Left ventricle myocardium superior (tissue), 1 donor: ENCODE measurements at regions not wholly inside any gene's neighbourhood (a gene's known extent, or its start where the extent isn't known, plus 50 kb on each side); places are given as distances from the start of the nearest gene placed in this dataset.

ENCODE experiments used
- ATAC-seq: fragments of 200-7000 bp; cut with Tn5 transposase; one replicate; pipeline ENCODE4 v1.9.1; 2020; ENCODE audit warnings: mild to moderate bottlenecking, moderate library complexity
- DNase-seq: peaks from one replicate; pipeline ENCODE4 v3.0.0-alpha.2; 2020
- intact Hi-C: fragments of 100-400 bp; cut with micrococcal nuclease; formaldehyde crosslinking; loops from one replicate; pipeline ENCODE4 v1.11.0; 2022
- donor health status: DM: no; HTN: yes; CAD: no; lungs with severe emphysema.

- intact Hi-C loops: no loop called here
- no peak for ATAC-seq
- no peak for DNase-seq
These were observed 193.0 kb upstream of the RPS6KA3 start for GRCh38 chrX:20459410-20460350.

DNA sequence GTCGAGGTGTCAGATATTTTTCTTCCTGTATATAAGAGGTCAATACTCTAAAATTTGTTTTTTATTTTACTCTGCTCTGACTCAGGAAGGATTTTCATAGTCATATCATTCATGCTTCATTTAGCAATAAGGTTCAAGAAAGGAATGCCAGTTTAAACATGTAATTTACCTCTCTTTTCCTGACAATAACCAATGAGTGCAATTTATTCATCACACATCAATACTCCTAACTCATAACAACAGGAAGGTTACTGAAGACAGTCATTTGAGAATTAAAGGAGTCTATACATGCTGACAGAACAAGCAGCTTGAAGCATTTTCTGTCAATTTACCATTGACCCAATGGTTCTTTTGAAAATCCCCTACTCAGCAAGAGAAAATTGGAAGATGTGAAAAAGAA lies 190.3 kb upstream of the RPS6KA3 start:
- intact Hi-C loops: no loop called here
- ATAC-seq: no peak
- DNase-seq: no peak

DNA sequence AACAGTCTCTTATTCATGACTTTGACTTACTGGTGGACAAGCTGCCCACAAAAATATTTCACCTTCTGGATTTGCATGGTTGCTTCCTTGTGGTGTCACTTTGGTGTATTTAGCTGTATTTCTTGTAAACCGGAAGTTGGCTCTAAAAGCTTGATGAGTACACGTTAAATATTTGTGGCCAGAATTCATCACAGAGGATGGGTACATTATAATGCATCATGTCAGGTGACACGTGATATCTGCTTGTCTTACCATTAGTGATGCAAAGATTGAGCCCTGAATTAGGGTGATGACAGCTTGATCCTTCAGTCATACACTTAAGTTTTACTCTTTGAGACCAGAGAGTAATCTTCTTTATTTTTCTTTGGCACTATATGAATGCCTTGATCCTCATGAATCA lies 188.3 kb upstream of the RPS6KA3 start:
- no peak for ATAC-seq
- intact Hi-C loops: no loop called here
- DNase-seq: no peak

GRCh38 chrX:20454117-20454516 lies 187.4 kb upstream of the RPS6KA3 start:
- intact Hi-C loops: no loop called here
- ATAC-seq: no peak
- no peak for DNase-seq

DNA sequence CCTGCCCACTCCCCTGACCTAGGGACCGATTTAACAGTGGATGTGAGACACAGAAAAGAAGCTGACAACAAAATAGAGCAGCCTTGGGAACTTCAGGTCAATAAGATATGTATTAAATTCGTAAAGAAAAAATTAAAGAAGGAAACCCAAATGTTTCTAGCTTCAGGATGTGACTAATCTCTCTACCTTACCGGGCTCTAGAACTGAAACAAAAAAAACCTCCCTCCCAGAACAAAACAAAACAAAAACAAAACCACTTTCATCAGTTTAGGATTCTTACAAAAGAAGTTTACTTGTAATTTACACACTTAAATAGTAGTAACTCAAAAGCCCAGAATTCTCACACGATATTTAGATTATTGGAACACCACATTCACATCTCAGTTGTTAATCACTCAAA lies 185.8 kb upstream of the RPS6KA3 start:
- intact Hi-C loops: no loop called here
- DNase-seq (no peak), ATAC-seq (no peak)

GRCh38 chrX:20451929-20452328 lies 185.2 kb upstream of the RPS6KA3 start:
- intact Hi-C loops: no loop called here
- no peak for DNase-seq

GRCh38 chrX:20445109-20445508 lies 178.4 kb upstream of the RPS6KA3 start:
- ATAC-seq: no peak
- DNase-seq: no peak
- intact Hi-C loops: no loop called here

More at GRCh38 chrX:20451929-20452328, 185.2 kb upstream of the RPS6KA3 start:
- no peak for ATAC-seq

DNA sequence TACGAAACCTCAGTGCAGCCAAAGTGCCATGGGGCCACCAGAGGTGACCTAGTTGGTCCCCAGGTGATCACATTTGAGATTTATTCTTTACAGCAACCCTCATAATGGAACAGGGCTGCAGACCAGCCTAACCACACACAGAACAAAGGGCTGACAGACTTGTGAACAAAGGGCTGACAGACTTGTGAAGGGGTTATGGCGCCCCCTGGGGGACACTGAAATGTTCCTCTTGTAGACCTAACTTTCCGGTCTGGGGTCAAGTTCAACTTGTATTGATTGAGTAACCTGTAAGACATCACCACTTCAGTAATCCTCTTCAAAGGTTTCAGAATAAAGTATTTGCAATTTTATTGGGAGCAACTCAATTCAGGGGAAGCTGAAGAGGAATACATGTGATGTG lies 175.9 kb upstream of the RPS6KA3 start:
- ATAC-seq (peak; percentile 86), DNase-seq (peak; percentile 86)
- intact Hi-C loops: loop anchor here (5.0 kb wide), 1 partner anchor 190 kb away; no protein-coding TSS in a partner anchor

DNA sequence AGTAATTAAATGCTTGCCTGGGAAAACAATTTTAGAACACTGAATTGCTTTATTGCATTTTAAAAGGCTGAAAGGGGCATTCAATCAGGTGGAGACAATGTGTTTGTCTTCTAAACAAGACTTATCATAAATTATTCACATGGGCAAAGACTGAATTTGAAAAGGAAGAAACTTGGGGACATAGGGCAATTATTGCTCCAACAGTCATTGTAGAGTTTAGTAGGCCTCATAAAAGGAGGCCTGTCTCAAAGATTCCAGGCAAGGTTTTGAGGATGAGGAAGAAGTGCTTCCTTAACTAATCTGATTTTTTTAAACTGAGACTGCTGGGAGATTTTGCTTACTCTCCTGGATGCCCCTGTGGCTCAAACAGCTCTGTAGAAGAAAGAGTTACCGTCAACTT lies 174.4 kb upstream of the RPS6KA3 start:
- DNase-seq: no peak
- ATAC-seq: no peak
- intact Hi-C loops: loop anchor here (5.0 kb wide), 1 partner anchor 189 kb away; no protein-coding TSS in a partner anchor

DNA sequence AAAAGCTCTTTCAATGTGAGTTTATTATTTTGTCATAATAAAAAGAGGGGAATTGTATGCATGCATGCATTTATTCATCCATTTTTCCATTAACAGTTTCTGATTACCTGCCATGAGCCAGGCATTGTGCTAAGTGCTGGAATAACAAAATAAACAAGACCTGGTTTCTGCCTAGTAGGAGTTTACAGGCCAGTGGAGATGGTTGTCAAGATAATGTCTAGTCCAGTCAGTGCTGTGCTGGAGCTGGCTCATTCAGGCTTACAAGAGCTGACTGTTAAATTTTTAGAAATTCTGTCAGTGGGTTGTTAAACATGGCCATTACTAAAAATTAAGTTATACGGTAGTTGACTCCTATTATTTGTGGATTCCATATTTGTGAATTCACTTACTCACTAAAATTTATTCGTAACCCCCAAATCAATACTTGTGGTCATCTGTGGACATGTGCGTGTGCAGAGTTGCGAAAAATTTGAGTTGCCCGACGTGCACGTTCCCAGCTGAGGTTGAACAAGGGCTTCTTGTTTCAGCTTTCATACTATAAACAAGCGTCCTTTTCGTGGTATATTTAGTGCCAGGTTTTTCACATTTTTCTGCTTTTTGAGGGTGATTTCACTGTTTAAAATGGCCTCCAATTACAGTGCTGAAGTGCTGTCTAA lies 172.3 kb upstream of the RPS6KA3 start:
- DNase-seq (no peak), ATAC-seq (no peak)
- intact Hi-C loops: no loop called here

- intact Hi-C loops: no loop called here
- DNase-seq: no peak
- no peak for ATAC-seq
These were observed 171.0 kb upstream of the RPS6KA3 start for GRCh38 chrX:20437683-20438082.

DNA sequence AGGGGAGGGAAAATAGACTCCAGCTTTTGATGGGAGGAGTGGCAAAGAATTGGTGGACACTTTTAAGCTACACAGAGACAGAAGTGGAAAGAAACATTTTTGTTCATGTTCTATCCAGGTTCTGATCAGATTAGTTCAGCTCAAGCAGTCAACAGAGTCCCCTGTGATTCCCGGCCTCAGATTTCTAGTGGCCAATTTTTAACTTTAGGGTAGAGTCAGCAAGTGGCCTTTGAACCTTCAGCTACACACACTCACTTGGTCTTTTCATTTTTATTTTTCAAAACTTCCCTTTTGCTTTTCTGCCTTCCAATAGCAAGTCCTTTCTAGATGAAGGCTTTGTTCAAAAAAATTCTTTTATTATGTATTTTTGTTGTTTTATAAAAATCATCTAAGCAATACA lies 169.2 kb upstream of the RPS6KA3 start:
- ATAC-seq (no peak), DNase-seq (no peak)
- intact Hi-C loops: no loop called here

GRCh38 chrX:20434986-20435385 lies 168.3 kb upstream of the RPS6KA3 start:
- DNase-seq (no peak), ATAC-seq (no peak)
- intact Hi-C loops: no loop called here

- no peak for ATAC-seq
- DNase-seq: no peak
- intact Hi-C loops: no loop called here
These were observed 166.7 kb upstream of the RPS6KA3 start for GRCh38 chrX:20433388-20433775.

- ATAC-seq: no peak
- DNase-seq: no peak
- intact Hi-C loops: no loop called here
These were observed 166.2 kb upstream of the RPS6KA3 start for GRCh38 chrX:20432746-20433387.

DNA sequence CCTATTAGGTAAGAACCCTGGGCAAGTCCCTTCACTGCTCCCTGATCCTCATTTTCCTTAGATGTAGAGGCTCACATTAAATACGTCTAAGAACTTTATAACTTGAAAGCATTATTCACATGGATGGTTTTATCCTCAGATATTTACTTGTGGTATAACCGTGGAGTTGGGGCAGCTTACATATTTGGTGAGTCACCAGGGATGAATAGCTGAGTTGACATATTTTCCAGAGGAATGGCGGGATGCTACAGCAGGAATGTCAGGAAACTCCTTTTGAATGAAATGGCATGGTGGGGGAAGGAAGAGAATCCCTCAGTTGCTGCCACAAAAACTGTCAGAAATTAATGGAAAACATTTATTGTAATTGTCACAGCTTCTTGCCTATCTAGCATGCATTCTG lies 165.3 kb upstream of the RPS6KA3 start:
- intact Hi-C loops: no loop called here
- no peak for ATAC-seq

GRCh38 chrX:20431486-20431885 lies 164.8 kb upstream of the RPS6KA3 start:
- intact Hi-C loops: no loop called here
- ATAC-seq: no peak
- DNase-seq: no peak

More for the DNA sequence above, 165.3 kb upstream of the RPS6KA3 start:
- no peak for DNase-seq

- intact Hi-C loops: no loop called here
- ATAC-seq: no peak
- DNase-seq: no peak
These were observed 160.6 kb upstream of the RPS6KA3 start for GRCh38 chrX:20427173-20427770.

- intact Hi-C loops: no loop called here
- DNase-seq: no peak
- no peak for ATAC-seq
These were observed 155.0 kb upstream of the RPS6KA3 start for GRCh38 chrX:20421697-20422096.

GRCh38 chrX:20421275-20421674 lies 154.6 kb upstream of the RPS6KA3 start:
- intact Hi-C loops: no loop called here
- no peak for DNase-seq
- no peak for ATAC-seq
